ENCODE measurements at regions not wholly inside any gene's neighbourhood (a gene's known extent, or its start where the extent isn't known, plus 50 kb on each side); places are given as distances from the start of the nearest gene placed in this dataset.

GRCh38 chr3:76378789-76379188 lies 593.4 kb upstream of the ZNF717 start:
- no peak for TF ChIP-seq CTCF (conservative IDR thresholded peaks at IDR 0.05; ENCODE audit: low read depth, low read length)
- H3K4me3 ChIP-seq (ENCODE audit: low read depth, low read length), result no peak overlapping the region
- no peak for DNase-seq (ENCODE audit: low read depth)

GRCh38 chr3:76383781-76384180 lies 598.4 kb upstream of the ZNF717 start:
- no peak for DNase-seq (ENCODE audit: low read depth)

GRCh38 chr3:76387000-76387399 lies 601.7 kb upstream of the ZNF717 start:
- DNase-seq (ENCODE audit: low read depth), result no peak
- no peak overlapping the region for H3K4me3 ChIP-seq (ENCODE audit: low read depth, low read length)
- TF ChIP-seq CTCF (conservative IDR thresholded peaks at IDR 0.05; ENCODE audit: low read depth, low read length), result no peak

More at GRCh38 chr3:76383781-76384180, 598.4 kb upstream of the ZNF717 start:
- no peak for TF ChIP-seq CTCF (conservative IDR thresholded peaks at IDR 0.05; ENCODE audit: low read depth, low read length)
- no peak overlapping the region for H3K4me3 ChIP-seq (ENCODE audit: low read depth, low read length)

GRCh38 chr3:76400141-76400540 lies 614.8 kb upstream of the ZNF717 start:
- TF ChIP-seq CTCF (conservative IDR thresholded peaks at IDR 0.05; ENCODE audit: low read depth, low read length), result no peak
- peak; percentile 64 for DNase-seq (ENCODE audit: low read depth)
- H3K4me3 ChIP-seq (ENCODE audit: low read depth, low read length), result no peak overlapping the region

GRCh38 chr3:76402926-76403325 lies 617.6 kb upstream of the ZNF717 start:
- H3K4me3 ChIP-seq (ENCODE audit: low read depth, low read length), result no peak overlapping the region
- DNase-seq (ENCODE audit: low read depth), result peak; percentile 10
- TF ChIP-seq CTCF (conservative IDR thresholded peaks at IDR 0.05; ENCODE audit: low read depth, low read length), result no peak

- no peak overlapping the region for H3K4me3 ChIP-seq (ENCODE audit: low read depth, low read length)
- peak; percentile 43 for DNase-seq (ENCODE audit: low read depth)
- TF ChIP-seq CTCF (conservative IDR thresholded peaks at IDR 0.05; ENCODE audit: low read depth, low read length), result no peak
These were observed 618.2 kb upstream of the ZNF717 start for GRCh38 chr3:76403556-76403955.

- no peak for TF ChIP-seq CTCF (conservative IDR thresholded peaks at IDR 0.05; ENCODE audit: low read depth, low read length)
- peak; percentile 53 for DNase-seq (ENCODE audit: low read depth)
- H3K4me3 ChIP-seq (ENCODE audit: low read depth, low read length), result no peak overlapping the region
These were observed 619.8 kb upstream of the ZNF717 start for GRCh38 chr3:76405196-76405595.
